Stimulated activated CD8-positive, alpha-beta memory T cell treated with anti-CD3 and anti-CD28 coated beads, Interleukin-7, amount 100 ng/mL, for 48 hours (primary cell): ENCODE measurements at regions not wholly inside any gene's neighbourhood (a gene's known extent, or its start where the extent isn't known, plus 50 kb on each side); places are given as distances from the start of the nearest gene placed in this dataset.
"Not testable (repeated sequence)": the region's sequence is repeated elsewhere in the genome, so short reads cannot be mapped to it uniquely, and the experiment has no call there.

Experiments
- DNase-seq, 2 donors: peaks; one replicate each; pipeline ENCODE4 v3.0.0-alpha.2; 2020; ENCODE audit warnings: low read depth in 1 of 2; ENCODE audit errors: extremely low read depth in 1 of 2

DNA sequence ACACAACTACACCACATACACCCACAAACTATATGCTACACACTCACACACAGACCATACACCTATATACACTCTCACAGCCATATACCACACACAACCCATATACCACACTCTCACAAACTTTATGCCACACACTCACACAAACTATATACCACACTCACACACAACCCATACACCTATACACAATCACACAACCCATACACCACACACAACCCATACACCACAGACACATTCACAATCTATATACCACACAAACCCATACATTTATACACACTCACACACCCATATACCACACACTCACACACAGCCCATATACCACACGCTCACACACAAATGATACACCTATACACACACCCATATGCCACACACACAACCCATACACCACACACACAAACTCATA is 163.3 kb downstream of the TMEM121 start:
- no peak for DNase-seq

DNA sequence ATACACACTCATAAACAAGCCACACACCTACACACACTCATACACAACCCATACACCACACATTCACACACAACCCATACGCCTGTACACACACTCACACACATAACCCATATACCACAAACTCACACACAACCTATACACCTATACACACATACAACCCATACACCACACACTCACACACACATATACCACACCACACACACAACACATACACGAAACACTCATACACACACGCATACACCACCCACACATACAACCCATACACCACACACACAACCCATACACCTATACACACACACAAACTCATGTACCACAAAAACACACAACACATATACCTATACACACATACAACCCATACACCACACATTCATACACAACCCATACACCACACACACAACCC is 164.3 kb downstream of the TMEM121 start:
- DNase-seq, result no peak

DNA sequence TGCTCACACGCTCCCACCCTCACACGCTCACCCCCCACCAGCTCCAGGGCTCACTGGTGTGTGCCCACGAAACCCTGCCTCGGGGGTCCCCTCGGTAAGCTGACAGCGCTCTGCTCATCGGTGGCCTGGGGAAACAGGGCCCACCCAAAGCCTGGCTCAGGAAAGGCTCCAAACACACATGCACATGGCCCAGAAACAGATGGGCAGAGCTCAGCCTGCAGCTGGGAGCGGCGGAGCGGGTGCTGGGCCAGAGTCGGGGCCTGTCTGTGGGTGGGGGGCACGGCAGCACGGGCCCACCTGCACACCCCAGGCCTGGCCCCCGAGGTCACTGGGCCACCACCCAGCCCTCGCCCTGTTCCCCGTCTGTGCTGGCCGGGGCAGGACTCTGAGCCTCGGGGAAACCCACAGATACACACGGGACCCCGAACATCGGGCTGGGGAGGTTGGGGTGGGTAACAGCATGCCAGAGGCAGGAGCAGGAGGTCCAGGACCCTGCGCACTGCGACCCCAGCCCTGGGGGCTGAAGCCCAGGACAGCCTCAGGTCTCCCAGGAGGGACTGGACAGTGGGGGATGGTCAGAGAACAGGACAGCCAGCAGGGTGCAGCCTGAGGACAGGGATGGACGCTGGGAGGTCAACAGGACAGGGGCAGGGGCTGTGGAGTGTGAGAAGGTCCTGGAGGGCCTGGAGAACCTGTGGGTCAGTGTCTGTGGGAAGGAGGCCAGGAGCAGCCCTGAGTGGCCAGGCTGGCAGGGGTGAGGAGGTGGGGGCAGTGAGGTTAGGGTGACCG is 165.1 kb downstream of the TMEM121 start:
- not testable (repeated sequence) for DNase-seq

DNA sequence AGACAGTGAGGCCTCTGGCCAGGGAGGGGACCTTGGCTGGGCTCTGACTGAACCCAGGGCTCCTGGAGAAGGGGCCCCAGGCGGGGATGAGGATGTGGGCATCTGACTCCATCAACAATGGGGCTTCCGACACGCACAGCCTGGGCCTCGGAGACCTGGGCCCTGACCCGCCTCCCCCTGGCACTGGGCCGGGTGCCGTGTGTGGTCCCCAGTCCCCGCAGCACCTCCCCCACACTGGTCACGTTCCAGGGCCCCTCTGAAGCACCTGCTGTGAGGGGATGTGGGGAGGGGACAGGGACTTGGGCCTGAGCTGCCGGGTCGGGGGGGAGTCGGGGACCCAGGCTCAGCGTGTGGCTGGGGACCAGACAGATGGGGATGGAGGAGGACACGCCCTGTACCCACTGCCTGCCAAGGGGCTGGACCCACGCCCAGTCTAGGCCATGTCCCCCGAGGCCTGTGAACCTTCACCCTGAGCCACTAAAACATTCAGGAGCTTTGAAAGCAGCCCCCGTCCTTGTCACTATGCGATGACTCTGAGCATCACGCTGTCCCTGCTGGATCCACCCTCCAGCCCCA is 165.8 kb downstream of the TMEM121 start:
- DNase-seq, result not testable (repeated sequence)

GRCh38 chr14:105694961-105695360 is 168.6 kb downstream of the TMEM121 start:
- DNase-seq, result no peak

DNA sequence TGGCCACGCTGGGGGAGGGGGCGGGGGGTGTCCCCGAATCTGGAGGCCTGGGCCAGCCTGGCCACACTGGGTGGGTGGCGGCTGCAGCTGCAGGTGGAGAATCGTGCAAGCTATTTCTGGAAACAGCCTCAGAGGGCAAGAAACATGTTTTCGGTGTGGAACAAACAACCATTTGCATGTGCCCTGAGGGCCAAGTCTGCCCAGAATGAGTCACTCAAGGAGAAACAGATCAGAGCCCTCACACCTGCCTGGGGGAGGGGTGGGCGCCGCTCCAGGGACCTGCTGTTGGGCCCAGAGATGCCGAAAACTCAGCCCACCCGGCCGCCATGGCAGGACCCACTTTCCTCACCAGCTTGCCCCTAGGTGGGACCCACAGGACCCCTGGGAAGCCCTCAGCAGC is 170.0 kb downstream of the TMEM121 start:
- not testable (repeated sequence) for DNase-seq

GRCh38 chr14:105697414-105697813 is 171.0 kb downstream of the TMEM121 start:
- not testable (repeated sequence) for DNase-seq

DNA sequence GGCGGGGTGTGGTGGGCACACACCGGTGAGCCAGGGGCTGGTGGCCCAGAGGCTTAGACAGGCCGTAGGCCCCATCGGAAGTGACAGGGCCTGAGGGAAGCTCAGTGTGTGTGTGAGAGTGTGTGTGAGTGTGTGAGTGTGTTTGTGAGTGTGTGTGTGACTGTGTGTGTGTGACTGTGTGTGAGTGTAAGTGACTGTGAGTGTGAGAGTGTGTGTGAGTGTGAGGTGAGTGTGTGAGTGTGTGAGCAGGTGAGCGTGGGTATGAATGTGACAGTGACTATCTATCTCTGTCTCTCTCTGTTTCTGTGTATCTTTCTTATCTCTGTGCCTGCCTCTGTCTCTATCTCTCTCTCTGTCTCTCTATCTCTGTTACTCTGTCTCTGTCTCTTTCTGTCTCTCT is 171.6 kb downstream of the TMEM121 start:
- DNase-seq, result not testable (repeated sequence)

DNA sequence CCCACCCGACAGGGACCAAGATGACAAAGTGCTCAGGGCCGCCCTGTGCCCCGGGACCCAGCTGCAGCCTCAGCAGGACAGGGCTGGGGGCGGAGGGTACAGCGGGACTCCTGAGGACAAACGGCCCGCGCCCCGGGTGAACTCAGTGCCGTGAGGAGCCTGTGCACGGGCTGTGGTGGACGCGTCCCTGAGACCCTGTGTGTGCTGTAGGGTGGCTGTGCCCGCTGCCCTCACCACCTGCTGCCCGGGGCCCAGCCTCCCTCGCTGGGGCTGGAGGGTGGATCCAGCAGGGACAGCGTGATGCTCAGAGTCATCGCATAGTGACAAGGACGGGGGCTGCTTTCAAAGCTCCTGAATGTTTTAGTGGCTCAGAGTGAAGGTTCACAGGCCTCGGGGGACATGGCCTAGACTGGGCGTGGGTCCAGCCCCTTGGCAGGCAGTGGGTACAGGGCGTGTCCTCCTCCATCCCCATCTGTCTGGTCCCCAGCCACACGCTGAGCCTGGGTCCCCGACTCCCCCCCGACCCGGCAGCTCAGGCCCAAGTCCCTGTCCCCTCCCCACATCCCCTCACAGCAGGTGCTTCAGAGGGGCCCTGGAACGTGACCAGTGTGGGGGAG is 172.7 kb downstream of the TMEM121 start:
- DNase-seq, result not testable (repeated sequence)

DNA sequence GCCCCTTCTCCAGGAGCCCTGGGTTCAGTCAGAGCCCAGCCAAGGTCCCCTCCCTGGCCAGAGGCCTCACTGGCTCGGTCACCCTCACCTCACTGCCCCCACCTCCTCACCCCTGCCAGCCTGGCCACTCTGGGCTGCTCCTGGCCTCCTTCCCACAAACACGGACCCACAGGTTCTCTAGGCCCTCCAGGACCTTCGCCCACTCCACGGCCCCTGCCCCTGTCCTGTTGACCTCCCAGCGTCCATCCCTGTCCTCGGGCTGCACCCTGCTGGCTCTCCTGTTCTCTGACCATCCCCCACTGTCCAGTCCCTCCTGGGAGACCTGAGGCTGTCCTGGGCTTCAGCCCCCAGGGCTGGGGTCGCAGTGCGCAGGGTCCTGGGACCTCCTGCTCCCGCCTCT is 173.3 kb downstream of the TMEM121 start:
- DNase-seq, result not testable (repeated sequence)

DNA sequence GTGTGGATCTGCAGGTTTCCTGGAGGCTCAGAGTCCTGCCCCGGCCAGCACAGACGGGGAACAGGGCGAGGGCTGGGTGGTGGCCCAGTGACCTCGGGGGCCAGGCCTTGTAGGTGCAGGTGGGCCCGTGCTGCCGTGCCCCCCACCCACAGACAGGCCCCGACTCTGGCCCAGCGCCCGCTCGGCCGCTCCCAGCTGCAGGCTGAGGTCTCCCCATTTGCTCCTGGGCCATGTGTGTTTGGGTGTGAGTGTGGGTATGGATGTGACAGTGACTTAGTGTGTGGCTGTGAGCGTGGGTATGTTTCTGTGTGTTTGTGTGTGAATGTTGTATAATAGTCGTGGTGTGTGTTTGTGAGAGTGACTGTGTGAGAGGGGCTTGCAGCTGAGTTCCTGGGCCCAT is 173.8 kb downstream of the TMEM121 start:
- not testable (repeated sequence) for DNase-seq

DNA sequence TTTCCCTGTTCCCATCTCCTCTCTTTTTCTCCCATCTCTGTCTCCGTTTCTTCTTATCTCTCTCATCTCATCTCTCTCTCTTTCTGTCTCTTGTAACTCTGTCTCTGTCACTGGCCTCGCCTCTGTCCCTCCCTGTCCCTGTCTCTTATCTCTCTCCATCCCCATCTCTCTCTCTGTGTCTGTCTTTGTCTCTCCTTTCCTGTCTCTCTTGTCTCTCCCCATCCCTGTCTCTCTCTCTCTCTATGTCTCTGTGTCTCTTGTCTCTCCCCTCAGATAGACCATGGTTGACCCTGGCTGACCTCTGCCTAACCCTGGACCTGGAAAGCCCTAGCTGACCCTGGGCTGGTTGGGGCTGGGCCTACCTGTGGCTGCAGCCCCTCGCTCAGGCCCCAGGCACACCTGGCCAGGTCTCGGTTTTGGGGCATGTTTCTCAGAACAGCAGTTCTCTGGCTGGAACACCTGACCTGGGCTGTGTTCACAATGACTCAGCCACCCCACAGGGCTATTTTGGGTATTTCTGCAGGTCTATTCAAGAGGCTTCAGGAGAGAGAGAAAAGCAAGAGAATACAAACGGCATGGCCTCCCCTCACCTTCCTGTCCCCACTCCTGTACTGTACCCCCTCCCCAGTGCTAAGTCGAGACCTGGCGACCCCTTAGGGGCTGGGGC is 174.4 kb downstream of the TMEM121 start:
- DNase-seq, result no peak

DNA sequence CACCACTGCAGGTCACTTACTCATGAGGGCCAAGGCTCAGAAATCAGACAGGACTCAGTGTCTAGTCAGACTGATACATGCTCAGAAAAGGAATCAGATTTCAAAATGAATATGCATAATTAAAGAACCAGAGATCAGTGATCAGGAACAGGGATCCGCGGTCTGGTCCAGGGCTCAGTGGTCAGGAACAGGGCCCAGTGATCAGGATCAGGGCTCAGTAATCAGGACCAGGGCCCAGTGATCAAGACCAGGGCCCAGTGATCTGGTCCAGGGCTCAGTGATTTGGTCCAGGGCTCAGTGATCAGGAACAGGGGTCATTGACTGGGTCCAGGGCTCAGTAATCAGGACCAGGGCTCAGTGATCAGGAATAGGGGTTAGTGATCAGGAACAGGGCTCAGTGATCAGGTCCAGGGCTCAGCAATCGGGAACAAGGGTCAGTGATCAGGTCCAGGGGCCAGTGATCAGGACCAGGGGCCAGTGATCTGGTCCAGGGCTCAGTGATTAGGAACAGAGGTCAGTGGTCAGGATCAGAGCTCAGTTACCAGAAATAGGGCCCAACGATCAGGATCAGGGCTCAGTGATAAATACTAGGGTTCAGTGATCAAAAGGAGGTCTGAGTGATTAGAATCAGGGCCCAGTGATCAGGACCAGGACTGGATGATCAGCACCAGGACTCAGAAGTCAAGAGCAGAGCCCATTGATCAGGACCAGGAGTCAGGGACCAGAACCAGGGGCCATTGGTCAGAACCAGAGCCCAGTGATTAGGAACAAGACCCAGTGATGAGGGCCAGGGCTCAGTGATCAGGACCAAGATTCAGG is 175.3 kb downstream of the TMEM121 start:
- DNase-seq, result no peak

- no peak for DNase-seq
Observed at GRCh38 chr14:105702275-105702817, 176.0 kb downstream of the TMEM121 start.

DNA sequence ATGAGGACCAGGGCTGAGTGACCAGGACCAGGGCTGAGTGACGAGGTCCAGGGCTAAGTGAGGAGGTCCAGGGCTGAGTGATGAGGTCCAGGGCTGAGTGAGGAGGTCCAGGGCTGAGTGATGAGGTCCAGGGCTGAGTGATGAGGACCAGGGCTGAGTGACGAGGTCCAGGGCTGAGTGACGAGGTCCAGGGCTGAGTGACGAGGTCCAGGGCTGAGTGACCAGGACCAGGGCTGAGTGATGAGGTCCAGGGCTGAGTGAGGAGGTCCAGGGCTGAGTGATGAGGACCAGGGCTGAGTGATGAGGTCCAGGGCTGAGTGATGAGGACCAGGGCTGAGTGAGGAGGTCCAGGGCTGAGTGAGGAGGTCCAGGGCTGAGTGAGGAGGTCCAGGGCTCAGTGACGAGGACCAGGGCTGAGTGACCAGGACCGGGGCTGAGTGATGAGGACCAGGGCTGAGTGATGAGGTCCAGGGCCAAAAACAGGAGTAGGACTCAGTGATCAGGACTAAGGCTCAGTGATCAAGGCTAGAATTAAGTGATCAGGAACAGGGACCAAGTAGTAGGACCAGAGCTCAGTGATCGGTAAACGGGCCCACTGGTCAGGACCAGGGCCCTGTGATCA is 176.8 kb downstream of the TMEM121 start:
- DNase-seq, result not testable (repeated sequence)

DNA sequence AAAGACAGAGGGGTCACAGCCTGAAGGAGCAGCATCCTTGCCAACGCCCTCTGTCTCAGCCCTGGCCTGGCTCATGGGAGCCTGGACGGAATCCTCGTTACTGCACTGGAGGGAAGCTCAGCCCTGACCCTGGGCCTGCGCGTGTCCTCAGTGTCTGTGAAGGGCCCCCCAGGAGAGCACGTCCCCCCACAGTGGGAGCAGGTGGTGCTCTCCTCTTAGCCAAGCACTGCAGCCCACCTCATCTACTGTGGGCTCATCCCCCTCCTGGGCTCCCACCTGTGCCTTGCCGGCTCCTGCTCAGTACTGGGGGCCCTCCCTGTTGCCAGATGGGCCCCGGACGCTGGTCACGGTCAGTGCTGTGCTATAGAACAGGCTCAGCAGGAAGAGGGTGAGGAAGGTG is 177.7 kb downstream of the TMEM121 start:
- DNase-seq, result not testable (repeated sequence)

DNA sequence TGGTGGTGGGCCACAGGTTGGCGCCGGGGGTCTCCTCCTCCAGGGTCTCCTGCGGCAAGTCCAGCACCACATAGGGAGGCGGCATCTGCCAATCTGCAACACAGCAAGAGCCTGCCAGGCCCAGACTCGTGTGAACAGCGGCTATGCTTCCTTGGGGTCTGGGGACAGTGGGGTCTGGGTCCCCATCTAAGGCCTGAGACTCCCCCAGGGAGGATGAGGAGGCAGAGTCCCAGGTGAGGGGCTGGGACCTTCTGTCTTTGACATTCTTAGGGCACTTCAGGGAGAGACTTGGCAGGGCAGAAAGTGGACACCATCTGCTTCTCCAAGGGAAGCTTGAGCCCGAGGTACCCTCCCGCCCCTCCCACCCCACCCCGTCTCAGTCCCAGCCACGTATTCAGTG is 178.1 kb downstream of the TMEM121 start:
- DNase-seq, result not testable (repeated sequence)

GRCh38 chr14:105705512-105705861 is 179.1 kb downstream of the TMEM121 start:
- not testable (repeated sequence) for DNase-seq

- DNase-seq, result not testable (repeated sequence)
Observed at GRCh38 chr14:105705862-105706700, 179.7 kb downstream of the TMEM121 start.
